TTC549 (cell line): ENCODE measurements at regions not wholly inside any gene's neighbourhood (a gene's known extent, or its start where the extent isn't known, plus 50 kb on each side); places are given as distances from the start of the nearest gene placed in this dataset.
A peak's percentile ranks its signal among the peaks of the same experiment; 100 is the strongest.

ENCODE experiments used
- FAIRE-seq: peaks from 2 replicates; lab custom pipeline; 2012; peaks lifted over from hg19 to GRCh38; lab: Jason Lieb, UNC

GRCh38 chr6:12221856-12222255 is 68.3 kb upstream of the EDN1 start:
- no peak for FAIRE-seq

DNA sequence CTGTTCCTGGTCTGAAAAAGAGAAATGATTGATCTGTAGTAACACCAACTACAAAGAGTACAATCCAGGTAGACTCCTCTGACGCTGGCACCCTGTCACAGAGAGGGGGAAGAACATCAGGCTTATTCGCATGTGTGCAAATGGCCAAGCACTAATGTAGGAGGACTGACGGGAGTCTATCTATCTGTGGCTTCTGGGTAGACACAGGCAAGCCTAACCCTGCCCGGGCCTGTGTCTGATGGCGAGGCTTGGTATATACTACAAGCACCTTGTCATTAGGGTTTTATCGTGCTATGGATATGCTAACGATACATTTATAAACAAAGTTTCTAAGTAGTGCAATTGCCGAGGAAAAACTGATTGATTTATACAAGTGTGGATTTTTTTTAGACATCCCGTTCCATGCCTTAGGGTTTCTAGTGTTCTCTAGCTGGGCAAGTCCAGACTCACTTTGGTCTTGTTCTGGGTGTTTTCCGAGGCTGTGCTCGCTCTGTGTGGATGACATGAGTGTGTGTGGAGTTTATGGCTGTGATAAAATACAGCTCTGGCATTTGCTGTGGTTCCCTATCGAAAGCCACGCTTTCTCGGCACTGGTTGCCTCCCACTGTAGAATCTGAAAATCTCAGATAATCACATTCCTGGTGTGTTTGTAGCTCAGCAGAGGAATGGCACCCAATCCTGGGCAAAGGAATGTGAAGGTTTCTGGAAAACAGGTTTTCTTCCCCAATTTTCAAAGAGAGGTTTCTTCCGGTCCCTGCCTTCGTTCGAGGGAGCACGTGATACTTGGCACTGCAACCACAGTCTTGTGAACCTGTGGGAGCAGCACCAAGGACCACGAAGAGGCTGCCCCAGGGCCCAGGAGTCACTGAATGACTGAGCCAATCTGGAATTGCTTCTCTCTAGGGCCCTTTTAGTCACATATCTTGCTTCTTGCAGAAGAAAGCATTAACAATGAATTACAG is 67.5 kb upstream of the EDN1 start:
- no peak for FAIRE-seq

GRCh38 chr6:12223383-12223782 is 66.8 kb upstream of the EDN1 start:
- FAIRE-seq = no peak

DNA sequence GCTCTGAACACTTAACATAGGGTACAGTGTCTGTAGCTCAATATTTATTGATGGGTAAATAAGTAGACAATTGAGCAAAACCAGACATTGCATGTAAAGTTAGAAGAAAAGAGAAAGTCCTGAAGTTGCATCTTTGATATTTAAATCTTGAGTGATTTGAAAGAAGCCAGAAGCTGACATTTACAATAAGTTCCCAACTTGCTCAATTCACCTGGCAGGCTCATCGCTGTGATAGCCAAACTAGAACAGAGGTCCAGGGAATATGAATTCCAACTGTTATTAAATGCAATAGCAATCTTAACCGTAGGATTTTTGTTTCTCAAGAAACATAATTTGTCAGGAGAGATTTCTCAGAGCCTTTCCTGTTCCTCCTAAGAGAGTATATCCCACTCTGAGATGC is 65.9 kb upstream of the EDN1 start:
- no peak for FAIRE-seq

DNA sequence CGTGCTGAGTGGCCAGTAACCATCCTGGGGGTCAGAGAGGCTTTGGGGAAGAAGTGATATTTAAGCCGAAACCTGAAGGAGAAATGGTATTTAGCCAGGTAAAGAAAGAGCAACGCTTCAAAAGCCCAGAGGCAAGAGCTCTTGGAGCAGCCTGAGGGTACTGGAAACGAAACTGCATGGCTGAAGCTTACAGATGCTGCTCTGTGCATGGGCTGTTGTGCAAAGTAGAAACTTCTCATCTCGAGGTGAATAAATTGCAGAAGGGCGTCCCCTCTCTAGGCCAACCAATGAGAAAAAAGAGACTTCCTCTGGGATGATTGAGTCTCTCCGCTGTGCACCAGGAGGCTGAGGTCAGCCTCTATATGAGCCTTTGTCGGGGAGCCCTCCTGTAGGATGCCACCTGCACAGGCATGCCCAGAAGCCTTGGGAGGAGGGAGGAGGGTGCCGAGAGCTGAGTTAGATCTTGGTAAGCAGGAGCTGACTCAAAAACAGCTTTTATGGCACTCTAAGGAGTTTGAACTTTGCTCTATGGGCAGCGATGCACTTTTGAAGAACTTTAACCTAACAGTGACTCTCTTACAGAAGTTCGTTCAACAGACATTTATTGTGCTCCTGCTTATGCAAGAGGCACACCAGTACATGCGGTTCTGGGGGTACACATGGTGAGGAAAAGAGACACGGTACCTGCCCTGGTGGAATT is 61.6 kb upstream of the EDN1 start:
- FAIRE-seq = no peak

GRCh38 chr6:12229332-12229731 is 60.8 kb upstream of the EDN1 start:
- no peak for FAIRE-seq

DNA sequence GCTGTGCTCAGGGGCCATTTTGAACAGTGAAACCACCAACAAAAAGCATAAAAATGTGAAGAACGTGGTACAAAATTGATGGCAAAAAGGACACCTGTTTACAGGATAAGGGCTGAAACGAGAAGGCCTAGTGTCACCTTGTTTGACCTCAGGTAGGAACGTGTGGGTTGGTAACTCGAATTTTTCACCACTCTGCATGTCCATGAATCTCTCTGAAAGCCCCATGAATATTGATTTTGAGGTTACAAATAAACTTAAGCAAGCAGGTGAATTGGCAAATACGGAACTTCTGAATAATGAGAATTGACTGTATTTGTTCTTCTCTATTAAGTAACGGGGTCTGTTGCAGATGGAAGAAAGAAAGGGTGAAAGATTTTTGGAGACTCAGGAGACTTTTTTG is 59.6 kb upstream of the EDN1 start:
- FAIRE-seq = no peak

DNA sequence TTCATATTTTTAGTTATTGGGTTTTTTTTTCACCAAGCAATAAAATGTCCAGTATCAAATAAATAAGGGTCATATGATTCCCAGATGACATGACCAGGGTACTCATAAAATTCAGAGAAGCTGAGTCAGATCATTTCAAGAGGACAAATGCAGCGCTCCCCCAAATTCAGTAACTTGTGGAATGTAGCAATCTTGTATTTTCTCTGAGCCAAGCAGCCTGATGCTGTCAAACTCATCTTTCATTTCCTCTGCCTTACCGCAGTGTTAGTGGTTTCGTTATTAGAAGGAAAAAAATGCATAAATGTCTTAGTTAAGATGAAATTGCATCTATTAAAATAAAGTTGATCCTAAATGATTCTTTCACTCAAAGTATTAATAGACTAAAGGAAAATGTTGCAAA is 57.8 kb upstream of the EDN1 start:
- no peak for FAIRE-seq

DNA sequence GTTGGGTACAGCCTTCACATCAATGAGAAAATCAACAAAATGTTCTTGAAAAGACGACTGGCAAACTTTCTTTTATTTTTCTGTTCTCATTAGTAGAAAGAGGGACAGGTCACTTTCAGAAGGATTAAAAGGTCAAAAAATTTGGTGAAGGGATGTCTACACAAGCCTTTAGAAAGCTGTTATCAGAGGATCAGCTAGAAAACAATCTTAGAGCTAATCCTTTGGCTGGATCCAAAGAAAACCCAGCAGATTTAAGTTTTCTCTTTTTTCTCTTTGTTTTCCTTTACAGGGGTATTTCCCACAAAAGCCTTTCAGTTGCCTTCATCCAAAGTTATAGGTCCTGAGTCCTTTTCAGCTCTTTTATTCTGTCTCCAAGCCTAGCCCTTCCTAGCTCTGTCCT is 57.3 kb upstream of the EDN1 start:
- no peak for FAIRE-seq

DNA sequence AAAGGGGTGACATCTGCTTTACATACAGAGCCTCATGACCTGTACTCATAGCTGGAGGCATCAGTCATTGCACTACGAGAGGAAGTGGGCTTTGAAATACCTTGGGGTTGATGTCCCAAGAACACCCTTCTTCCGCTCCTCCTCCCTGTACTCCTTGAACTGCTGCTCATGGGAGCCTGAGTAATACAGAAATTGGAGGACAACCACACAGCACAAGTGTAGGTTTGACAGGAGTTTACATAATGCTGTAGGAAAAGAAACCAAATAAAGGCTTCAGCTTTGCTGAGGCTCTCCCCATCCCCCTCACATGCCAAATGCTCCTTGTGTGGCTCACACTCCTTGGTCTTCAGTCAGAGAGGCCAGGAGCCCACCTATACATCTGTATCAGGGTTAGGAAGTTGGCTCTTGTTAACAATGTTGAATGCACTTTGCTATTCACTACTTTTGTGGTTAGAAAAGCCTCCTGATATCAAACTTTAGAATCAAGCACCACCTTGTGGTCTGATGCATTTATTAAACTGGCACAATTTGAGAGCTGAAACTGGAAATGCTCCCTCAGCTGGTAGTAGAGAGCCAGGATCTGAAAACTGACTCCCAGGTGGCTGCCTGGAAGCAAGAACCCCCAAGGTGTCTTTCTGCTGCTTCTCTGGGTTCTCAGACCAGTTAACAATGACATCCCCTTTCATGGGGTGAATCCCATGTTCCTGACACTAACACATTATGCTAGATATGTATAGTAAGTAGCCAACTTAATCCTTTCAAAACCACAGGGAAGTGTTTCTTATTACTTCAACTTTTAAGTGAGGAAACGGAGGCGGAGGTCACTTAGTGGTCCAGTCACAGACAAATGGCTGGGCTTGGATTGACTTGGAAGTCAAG is 56.2 kb upstream of the EDN1 start:
- peak; percentile 81 for FAIRE-seq

GRCh38 chr6:12235341-12235740 is 54.8 kb upstream of the EDN1 start:
- FAIRE-seq = no peak

DNA sequence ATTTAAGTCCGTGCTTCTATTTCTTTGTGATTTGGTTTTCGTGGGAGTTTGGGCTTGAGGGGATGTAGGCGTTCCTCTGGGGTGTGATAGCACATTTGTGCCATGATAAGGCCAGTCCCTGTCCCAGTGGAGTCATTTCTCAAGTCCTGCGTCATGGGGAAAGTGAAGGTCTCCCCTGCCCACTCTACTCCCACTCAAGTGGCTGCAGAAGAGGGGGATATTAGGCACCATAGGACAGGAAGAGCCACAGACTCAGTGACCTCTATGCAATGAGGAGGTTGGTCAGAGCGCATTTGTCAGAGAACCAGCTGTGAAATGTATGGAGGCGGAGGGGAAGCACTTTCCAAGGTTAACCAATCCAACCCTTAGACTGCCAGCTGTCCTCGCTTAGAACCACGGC is 51.9 kb upstream of the EDN1 start:
- no peak for FAIRE-seq
